Stomach (tissue), 4 donors: ENCODE measurements at regions not wholly inside any gene's neighbourhood (a gene's known extent, or its start where the extent isn't known, plus 50 kb on each side); places are given as distances from the start of the nearest gene placed in this dataset.

ENCODE experiments used
- EP300 ChIP-seq: sonication (generic); formaldehyde crosslinking; IDR thresholded peaks from one replicate; pipeline ENCODE4 v1.6.1; 2017; ENCODE audit warnings: antibody characterized with exemption
- POLR2A ChIP-seq, 4 donors: fragments of 450-650 bp; IDR thresholded peaks; one replicate each; pipeline ENCODE4 v1.6.1; 2016; ENCODE audit warnings: antibody characterized with exemption in 4 of 4, control low read depth in 2 of 4, mild to moderate bottlenecking in 1 of 4, moderate library complexity in 1 of 4
- POLR2AphosphoS5 ChIP-seq, 3 donors: sonication (generic); formaldehyde crosslinking; IDR thresholded peaks; one replicate each; pipeline ENCODE4 v1.6.1; 2016; ENCODE audit warnings: antibody characterized with exemption in 3 of 3
- TF ChIP-seq, protein P1 (sequence below), 7 experiments: fragments of 450-650 bp in 4 of 7; fragments of 200-600 bp in 3 of 7; sonication (generic) in 3 of 7; IDR thresholded peaks; one replicate each; pipeline ENCODE4 v1.5.1; 2016 to 2019; ENCODE audit warnings: antibody characterized with exemption in 7 of 7, control low read depth in 2 of 7, mild to moderate bottlenecking in 1 of 7

- TF ChIP-seq, protein P1, sequence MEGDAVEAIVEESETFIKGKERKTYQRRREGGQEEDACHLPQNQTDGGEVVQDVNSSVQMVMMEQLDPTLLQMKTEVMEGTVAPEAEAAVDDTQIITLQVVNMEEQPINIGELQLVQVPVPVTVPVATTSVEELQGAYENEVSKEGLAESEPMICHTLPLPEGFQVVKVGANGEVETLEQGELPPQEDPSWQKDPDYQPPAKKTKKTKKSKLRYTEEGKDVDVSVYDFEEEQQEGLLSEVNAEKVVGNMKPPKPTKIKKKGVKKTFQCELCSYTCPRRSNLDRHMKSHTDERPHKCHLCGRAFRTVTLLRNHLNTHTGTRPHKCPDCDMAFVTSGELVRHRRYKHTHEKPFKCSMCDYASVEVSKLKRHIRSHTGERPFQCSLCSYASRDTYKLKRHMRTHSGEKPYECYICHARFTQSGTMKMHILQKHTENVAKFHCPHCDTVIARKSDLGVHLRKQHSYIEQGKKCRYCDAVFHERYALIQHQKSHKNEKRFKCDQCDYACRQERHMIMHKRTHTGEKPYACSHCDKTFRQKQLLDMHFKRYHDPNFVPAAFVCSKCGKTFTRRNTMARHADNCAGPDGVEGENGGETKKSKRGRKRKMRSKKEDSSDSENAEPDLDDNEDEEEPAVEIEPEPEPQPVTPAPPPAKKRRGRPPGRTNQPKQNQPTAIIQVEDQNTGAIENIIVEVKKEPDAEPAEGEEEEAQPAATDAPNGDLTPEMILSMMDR (IDR thresholded peaks at IDR 0.05): no peak
- TF ChIP-seq POLR2AphosphoS5 (IDR thresholded peaks at IDR 0.05): no peak
- no peak for TF ChIP-seq POLR2A (IDR thresholded peaks at IDR 0.05)
- TF ChIP-seq EP300: no peak
Measured at GRCh38 chr13:65650321-65650720, 1579.8 kb downstream of the PCDH9 start.
